GM21515 (cell line): ENCODE measurements at regions not wholly inside any gene's neighbourhood (a gene's known extent, or its start where the extent isn't known, plus 50 kb on each side); places are given as distances from the start of the nearest gene placed in this dataset.

Experiments used
- ATAC-seq: cut with Tn5 transposase; IDR thresholded peaks from one replicate; pipeline ENCODE4 v1.9.1; 2021; ENCODE audit not compliant: unreplicated experiment

GRCh38 chr1:221067721-221068120 is 188.5 kb downstream of the HLX start:
- no peak for ATAC-seq

- peak; percentile 87 for ATAC-seq
Observed at GRCh38 chr1:221069178-221069903, 190.1 kb downstream of the HLX start.

GRCh38 chr1:221069986-221070385 is 190.7 kb downstream of the HLX start:
- no peak for ATAC-seq

GRCh38 chr1:221071777-221072176 is 192.5 kb downstream of the HLX start:
- ATAC-seq, result no peak

GRCh38 chr1:221072214-221072613 is 193.0 kb downstream of the HLX start:
- ATAC-seq, result no peak

GRCh38 chr1:221074332-221074731 is 195.1 kb downstream of the HLX start:
- no peak for ATAC-seq

GRCh38 chr1:221075911-221076310 is 196.7 kb downstream of the HLX start:
- ATAC-seq, result no peak

GRCh38 chr1:221076391-221076811 is 197.2 kb downstream of the HLX start:
- no peak for ATAC-seq

- ATAC-seq, result no peak
Observed at GRCh38 chr1:221078260-221078965, 199.2 kb downstream of the HLX start.

- ATAC-seq, result no peak
Observed at GRCh38 chr1:221083902-221084301, 204.7 kb downstream of the HLX start.

- no peak for ATAC-seq
Observed at GRCh38 chr1:221084681-221085080, 205.4 kb downstream of the HLX start.

- ATAC-seq, result no peak
Observed at GRCh38 chr1:221085701-221086375, 206.6 kb downstream of the HLX start.

- ATAC-seq, result no peak
Observed at GRCh38 chr1:221087919-221088318, 208.7 kb downstream of the HLX start.

GRCh38 chr1:221089273-221089672 is 210.0 kb downstream of the HLX start:
- no peak for ATAC-seq

GRCh38 chr1:221089803-221090202 is 210.6 kb downstream of the HLX start:
- no peak for ATAC-seq

GRCh38 chr1:221093903-221094791 is 214.9 kb downstream of the HLX start:
- no peak for ATAC-seq

GRCh38 chr1:221097479-221098281 is 218.4 kb downstream of the HLX start:
- no peak for ATAC-seq

- ATAC-seq, result no peak
Observed at GRCh38 chr1:221098471-221099405, 219.5 kb downstream of the HLX start.
